GM18511 (cell line): ENCODE measurements at regions not wholly inside any gene's neighbourhood (a gene's known extent, or its start where the extent isn't known, plus 50 kb on each side); places are given as distances from the start of the nearest gene placed in this dataset.

Source experiments
- ATAC-seq: cut with Tn5 transposase; IDR thresholded peaks from one replicate; pipeline ENCODE4 v1.9.1; 2021; ENCODE audit warnings: mild to moderate bottlenecking, moderate library complexity; ENCODE audit not compliant: unreplicated experiment

DNA sequence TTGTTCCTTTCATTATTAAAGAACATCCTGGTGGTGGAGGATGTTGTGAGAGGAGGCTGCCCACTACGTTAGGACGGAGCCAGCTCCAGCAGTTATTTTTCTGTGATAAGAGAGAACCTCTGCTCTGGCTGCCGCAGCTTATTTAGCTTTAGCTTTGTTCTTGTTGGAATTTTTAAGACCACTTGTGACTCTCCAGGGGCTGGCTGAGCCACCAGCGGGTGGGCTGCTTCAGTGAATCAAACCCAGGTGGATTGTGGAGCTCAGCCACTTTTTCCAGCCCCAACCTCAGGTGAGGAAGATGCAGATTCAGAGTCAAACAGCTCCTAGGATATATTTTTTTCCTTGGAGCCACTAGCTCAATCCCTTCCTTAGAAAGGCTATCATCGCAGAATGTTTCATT lies 83.1 kb upstream of the CTTNBP2NL start:
- ATAC-seq, result no peak

DNA sequence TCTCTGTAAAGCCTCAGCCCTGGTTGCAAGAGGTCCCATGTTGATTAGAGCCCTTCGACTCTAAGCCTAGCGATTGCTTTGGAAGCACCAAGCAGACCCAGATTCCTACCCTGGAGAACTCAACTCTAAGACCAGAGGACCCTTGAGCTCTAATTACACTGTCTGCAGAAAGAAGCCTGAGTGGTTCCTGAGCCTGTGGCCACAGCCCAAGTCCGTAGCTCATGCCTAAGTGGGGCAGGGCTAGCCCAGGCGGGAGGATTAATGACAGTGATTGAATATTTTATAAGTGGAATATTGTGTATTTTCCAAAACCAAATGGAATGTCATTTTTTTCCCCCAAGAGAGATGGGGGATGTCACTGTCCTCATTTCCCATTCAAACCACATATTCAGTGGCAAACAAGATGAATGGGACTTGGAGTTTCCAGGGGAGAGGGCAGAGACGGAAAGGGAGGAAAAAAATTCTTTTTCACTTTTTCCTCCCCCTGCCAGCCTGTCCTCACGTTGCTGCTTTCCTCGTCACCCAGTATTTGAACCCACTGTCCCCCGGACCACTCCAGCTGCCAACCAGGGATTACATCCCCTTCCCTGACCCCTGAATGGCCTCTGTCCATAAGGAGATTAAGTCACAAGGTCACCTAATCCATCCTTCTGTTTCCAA lies 79.6 kb upstream of the CTTNBP2NL start:
- ATAC-seq, result no peak

GRCh38 chr1:112317140-112317539 lies 78.9 kb upstream of the CTTNBP2NL start:
- ATAC-seq, result no peak

DNA sequence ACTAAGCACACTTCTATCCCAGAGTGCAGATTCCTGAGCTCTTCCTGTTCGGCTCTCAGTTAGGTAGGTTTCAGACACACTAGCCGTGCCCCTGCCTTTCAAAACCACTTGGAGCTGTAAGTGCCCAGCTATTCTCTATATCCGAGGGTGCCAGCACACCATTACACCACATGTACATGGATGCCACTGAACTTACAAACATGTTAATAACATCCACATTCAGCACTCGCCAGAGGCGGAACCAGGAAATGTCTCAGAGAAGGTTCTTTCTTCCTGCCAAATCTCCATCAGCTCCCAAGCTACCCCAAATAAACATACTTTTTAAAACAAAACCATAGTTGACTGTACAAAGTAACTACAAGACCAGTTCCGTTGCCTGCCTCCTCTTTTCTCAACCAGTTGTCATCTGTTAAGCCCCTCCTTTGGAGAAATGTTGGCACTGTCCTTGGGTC lies 78.4 kb upstream of the CTTNBP2NL start:
- no peak for ATAC-seq

DNA sequence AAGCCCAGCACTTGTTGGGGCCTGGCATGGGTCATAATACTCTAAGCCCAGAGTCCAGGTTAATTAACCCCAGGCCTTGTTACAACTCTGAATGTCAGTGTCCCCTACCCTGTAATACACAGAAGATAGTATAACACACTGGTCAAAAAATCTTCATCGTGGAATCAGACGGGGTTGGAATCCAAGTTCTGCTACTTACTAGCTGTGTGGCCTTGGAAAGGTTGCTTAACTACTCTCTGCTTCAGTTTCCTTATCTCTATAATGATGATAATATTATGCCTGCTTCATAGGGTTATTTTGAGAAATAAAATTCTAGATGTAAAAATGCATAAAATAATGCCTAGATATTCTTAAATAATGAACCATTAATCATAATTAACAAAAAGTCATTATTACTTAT lies 77.8 kb upstream of the CTTNBP2NL start:
- no peak for ATAC-seq

DNA sequence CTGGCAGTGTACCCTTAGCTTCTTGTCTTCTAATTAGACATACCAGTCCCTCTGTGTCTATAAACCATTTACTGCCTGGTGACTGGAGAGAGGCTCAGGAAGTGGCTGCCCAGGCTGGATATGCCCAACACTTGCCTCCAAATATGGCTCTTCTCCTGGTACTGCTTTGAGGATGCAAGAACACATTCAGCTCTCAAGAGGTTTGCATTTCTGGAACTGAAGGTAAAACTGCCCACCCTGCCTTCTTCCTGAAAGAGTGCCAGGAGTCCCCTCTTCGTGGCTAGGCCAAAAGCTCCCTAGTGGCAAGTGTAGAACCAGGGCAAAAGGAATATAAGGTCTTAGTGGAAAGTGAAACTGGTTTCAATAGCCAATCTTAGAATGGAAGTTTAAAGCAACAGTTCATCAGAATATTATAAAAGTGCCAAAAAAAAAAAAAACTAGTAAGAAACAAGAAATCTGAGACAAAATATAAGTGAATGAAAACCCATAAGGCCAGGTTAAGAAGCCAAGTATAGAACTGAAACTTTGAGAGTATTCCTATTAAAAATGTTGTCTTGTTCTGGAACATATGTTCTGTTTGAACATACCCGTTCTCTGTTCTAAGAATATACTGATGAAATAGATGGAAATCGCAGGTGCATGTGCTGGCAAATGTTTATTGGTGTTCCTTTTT lies 77.2 kb upstream of the CTTNBP2NL start:
- no peak for ATAC-seq

DNA sequence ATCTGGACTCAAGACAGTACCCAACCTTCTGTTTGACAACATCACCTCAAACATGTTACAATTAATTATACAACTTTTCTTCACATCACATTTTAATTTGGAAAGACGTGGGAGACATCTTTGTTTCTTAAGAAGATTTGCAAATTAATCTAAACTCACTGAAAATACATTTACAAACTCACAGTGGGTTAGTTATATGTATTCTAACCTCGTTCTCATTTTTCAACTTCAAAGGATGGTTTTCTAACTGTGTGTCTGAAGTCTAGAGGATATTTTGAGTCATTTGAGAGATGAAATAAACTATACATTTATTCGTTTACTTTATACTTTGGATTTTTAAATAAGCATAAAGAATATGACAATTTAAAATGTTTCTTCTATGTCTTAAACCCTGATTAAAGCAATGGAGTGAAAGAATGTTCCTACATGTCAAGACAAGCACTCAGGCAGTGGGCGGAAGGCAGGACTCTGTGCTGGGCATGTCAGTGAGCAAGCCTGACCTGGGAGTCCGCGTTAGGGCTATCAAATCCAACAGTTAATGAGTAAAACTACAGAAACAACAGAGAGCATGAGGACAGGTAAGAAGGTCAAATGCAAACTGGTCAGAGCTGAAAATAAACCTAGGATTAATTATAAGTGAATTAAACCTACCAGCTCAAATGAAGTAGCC lies 76.5 kb upstream of the CTTNBP2NL start:
- no peak for ATAC-seq

GRCh38 chr1:112320058-112320457 lies 76.0 kb upstream of the CTTNBP2NL start:
- no peak for ATAC-seq

DNA sequence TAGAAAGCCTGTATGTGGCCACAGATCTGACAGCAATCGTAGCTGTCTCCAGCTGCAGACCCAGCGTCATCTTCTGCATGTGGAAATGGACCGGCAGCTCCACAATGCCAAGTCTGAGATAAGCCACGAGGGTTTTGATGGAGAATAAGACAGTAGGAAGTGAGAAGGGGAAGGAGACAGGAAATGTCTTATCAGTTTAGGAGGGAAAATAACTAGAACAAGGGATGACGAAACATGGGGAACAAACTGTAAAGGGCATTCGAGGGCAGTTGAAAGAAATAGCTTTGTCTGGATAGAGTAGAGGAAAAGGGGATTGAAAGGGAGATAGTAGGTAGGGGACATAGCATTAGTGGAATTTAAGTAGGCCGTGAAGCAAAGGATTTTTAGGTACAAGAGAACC lies 74.0 kb upstream of the CTTNBP2NL start:
- ATAC-seq, result no peak

GRCh38 chr1:112322983-112323678 lies 72.9 kb upstream of the CTTNBP2NL start:
- ATAC-seq, result no peak

DNA sequence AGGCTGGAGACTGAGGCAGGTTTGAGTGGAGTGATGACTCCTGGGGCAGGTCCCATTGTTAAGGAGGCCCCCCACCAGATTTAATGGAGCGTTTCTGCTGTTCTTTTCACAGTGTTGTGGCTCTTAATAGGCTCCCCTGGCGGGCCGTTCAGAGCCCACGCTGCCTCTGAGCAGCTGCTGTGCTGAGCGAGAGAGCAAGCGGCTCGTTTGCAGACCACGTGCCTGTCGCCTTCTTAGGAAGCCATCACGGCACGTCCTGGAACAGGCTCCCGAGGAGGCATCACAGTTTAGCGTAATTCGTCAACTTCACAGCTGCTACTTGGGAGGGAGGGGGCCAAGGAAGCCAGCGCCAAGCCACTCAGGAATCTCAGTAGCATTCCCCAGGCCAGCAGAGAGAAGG lies 70.5 kb upstream of the CTTNBP2NL start:
- no peak for ATAC-seq

DNA sequence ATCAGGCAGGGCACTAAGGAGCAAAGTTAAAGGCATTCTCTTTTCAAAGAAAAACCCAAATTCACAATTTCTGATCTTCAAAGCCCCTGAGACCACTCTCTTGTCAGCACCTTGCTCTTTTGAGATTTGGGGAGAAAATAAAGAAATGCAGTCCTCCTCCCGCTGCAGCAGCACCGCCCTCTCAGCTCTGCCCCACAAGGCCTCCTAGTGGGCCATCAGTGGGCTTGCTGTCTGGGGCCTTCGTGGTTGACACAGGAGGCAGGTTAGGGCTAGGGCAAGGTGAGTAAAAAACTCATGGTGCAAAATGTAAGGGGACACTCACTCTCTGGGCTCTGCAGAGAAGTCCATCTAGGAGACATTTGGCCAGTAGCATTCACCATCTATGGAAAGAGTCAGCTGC lies 67.4 kb upstream of the CTTNBP2NL start:
- ATAC-seq, result no peak

- no peak for ATAC-seq
Measured at GRCh38 chr1:112332176-112333150, 63.6 kb upstream of the CTTNBP2NL start.

DNA sequence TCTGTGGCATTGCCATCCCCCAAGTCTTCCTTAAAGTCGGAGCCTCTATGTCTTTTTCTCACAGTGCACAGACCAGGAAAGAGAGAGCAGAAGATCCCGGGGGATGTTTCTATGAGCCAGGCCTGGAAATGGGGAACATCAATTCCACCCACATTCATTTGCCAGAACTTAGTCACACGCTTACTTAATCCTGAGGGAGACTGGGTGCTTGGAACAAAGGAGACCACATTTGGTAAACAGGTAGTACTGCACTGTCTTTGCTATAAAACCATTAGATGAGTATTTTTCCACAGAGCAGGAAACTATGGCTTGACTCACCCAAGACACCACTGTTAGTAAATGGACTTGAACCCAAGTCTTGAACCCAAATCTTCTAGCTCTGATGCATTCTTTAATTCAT lies 60.7 kb upstream of the CTTNBP2NL start:
- ATAC-seq, result no peak

DNA sequence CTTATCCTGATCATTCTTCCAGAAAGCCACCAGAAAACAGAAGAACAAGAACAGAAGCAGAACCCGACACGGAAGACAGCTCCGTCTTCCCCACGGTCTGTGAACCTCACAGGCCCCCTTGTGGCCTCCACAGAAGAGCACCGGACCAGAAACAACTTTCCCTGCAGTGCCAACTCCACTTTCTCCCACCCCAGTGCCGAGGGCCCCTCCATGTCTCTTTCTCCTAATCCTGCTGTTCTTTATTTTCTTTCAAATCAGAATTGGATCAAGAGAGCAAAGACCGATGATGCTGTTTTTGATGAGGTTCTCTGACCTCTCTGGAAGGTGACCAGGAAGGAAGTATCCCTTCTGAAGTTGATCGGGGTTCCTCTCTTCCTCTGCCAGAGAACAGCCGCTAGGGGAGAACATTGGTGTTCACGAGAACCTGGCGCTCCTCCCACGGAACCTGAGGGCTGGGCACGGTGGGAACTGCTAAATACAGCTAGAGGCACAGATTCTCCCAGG lies 58.9 kb upstream of the CTTNBP2NL start:
- ATAC-seq, result no peak

DNA sequence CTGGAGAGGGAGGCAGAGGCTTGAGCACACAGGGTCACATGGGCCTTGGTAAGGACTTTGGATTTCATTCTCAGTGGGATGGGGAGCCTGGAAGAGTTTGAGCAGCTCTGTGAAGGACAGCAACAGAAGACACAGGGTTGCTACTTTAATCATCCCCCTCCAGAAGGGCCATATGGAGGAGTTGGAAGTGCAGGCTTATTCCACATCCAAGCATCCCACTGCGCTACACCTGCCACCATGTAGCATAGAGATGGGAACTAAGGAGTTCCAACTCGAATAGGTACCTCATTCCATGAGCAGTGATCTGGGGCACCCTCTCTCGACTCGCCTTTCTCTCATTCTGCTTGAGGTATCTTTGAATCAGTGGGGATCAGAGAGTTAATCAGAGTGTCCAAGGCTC lies 54.0 kb upstream of the CTTNBP2NL start:
- ATAC-seq, result no peak

DNA sequence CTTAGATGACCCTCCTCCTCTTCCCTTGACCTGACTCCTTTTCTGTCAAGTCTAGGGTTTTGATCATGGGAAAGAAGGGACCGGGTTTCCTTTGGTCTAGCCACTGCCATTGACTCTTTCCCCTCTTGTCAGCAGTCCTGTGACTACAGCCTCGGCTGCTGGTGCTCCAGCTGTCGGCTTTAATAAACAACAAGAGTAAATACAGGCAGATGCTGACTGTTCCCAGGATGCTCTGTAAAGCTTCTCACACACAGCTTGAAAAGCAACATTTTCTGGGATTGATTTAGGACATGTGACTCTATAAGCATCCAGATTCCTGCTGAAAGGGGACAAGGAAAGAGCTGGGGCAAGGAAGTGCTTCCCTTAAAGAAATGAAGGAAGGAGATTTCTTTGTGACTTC lies 53.5 kb upstream of the CTTNBP2NL start:
- no peak for ATAC-seq

DNA sequence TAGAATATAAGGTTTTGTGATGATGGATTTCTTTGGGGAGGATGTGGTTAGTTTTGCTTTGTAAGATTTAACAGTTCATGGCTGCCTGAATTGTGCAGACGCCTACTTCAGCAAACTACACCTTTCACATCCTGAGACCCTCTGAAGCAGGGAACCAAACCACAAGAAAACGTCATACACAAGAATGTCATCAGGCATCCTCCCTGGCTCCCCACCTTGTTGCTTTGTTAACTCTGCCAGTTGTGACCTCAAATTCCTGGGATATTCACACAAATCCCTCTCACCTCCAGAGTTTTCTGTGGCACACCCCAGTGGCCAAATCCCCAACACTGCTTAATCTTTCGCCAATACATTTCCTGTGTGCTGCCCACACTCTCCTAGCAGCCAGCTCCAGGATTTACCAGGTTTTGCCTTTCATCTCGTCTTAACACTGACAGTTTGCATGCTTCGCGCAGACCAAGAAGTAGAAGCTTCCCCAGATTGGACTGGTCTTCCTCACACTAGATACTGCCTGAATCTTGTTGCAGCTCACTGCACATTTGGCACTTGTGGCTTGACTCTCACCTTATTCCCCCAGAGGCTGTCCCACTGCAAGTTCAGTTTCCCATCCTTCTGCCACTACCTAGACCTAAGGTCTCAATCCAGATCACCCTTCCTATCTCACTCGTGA lies 51.1 kb upstream of the CTTNBP2NL start:
- peak; percentile 60 for ATAC-seq
